Chondrocyte (in vitro differentiated cells): ENCODE measurements at regions not wholly inside any gene's neighbourhood (a gene's known extent, or its start where the extent isn't known, plus 50 kb on each side); places are given as distances from the start of the nearest gene placed in this dataset.

ENCODE experiments used
- DNase-seq: peaks from one replicate; pipeline ENCODE4 v3.0.0; 2021; ENCODE audit warnings: mixed read lengths, low spot score
- H3K27ac Mint-ChIP-seq: one replicate; pipeline ENCODE4 v1.8.0; 2021; ENCODE audit warnings: mild to moderate bottlenecking, moderate library complexity, mixed read lengths; ENCODE audit not compliant: unreplicated experiment
- H3K27me3 Mint-ChIP-seq: 2 replicates; pipeline ENCODE4 v1.8.0; 2021; ENCODE audit warnings: low read depth, mixed read lengths
- H3K36me3 Mint-ChIP-seq: 2 replicates; pipeline ENCODE4 v1.8.0; 2021; ENCODE audit warnings: low read depth, mixed read lengths
- H3K4me1 Mint-ChIP-seq: 2 replicates; pipeline ENCODE4 v1.8.0; 2021; ENCODE audit warnings: low read depth, mild to moderate bottlenecking, mixed read lengths
- H3K4me3 Mint-ChIP-seq: one replicate; pipeline ENCODE4 v1.8.0; 2021; ENCODE audit warnings: mild to moderate bottlenecking, moderate library complexity, mixed read lengths; ENCODE audit not compliant: unreplicated experiment
- H3K9me3 Mint-ChIP-seq: 2 replicates; pipeline ENCODE4 v1.8.0; 2021; ENCODE audit warnings: low read depth, mixed read lengths
- TF ChIP-seq, protein P1 (sequence below): fragments of 200-600 bp; sonication (generic); IDR thresholded peaks from 2 replicates; pipeline ENCODE4 v1.5.0; 2021; ENCODE audit warnings: antibody characterized with exemption, mild to moderate bottlenecking, moderate library complexity

DNA sequence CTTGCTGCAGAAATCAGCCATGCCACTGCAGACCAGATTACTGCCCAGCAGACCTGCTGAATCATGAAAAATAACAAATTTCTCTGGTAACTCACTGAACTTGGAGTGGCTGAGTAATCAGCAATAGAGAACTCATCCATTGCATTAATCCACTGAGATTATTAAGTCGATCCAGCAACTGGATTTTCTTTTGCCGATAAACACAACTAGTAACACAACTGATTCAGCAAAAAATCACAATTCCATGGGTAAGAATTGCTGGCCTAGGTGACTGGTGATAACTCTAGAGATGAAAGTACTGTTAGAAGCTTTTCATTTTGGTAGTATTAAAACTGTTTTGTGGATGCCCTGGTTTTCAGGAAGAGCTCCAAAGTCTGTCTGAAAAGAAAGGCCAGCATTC, 214.5 kb downstream of the ETV1 start:
- H3K36me3 Mint-ChIP-seq: no peaks in the 10 kb centered on the region
- no peak for DNase-seq
- no peak overlapping the region for H3K27ac Mint-ChIP-seq
- TF ChIP-seq, protein P1, sequence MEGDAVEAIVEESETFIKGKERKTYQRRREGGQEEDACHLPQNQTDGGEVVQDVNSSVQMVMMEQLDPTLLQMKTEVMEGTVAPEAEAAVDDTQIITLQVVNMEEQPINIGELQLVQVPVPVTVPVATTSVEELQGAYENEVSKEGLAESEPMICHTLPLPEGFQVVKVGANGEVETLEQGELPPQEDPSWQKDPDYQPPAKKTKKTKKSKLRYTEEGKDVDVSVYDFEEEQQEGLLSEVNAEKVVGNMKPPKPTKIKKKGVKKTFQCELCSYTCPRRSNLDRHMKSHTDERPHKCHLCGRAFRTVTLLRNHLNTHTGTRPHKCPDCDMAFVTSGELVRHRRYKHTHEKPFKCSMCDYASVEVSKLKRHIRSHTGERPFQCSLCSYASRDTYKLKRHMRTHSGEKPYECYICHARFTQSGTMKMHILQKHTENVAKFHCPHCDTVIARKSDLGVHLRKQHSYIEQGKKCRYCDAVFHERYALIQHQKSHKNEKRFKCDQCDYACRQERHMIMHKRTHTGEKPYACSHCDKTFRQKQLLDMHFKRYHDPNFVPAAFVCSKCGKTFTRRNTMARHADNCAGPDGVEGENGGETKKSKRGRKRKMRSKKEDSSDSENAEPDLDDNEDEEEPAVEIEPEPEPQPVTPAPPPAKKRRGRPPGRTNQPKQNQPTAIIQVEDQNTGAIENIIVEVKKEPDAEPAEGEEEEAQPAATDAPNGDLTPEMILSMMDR: no peak
- H3K9me3 Mint-ChIP-seq: no peaks in the 10 kb centered on the region
- no peaks in the 10 kb centered on the region for H3K27me3 Mint-ChIP-seq
- no peak overlapping the region for H3K4me3 Mint-ChIP-seq
- H3K4me1 Mint-ChIP-seq: peaks cover 4% of the 10 kb centered on the region

DNA sequence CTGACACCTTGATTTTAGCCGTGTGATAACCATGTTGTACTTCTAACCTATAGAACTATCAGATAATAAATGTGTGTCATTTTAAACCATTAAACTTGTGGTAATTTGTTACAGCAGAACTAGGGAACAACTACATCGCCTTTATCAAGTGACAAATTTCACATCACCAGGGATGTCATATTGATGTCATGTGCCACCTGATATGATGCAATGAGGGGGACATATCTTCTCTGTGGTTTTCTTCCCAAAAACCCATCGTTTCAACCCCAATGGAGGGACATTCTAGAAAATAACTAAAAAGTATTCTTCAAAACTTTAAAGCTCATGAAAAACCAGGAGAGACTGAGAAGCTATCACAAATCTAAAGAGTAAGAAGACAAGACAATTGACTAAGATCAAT, 212.2 kb downstream of the ETV1 start:
- H3K36me3 Mint-ChIP-seq: no peaks in the 10 kb centered on the region
- H3K27ac Mint-ChIP-seq: no peak overlapping the region
- no peak overlapping the region for H3K4me3 Mint-ChIP-seq
- H3K27me3 Mint-ChIP-seq: no peaks in the 10 kb centered on the region
- H3K9me3 Mint-ChIP-seq: no peaks in the 10 kb centered on the region
- peaks cover 4% of the 10 kb centered on the region for H3K4me1 Mint-ChIP-seq
- DNase-seq: no peak
- TF ChIP-seq, protein P1: no peak

DNA sequence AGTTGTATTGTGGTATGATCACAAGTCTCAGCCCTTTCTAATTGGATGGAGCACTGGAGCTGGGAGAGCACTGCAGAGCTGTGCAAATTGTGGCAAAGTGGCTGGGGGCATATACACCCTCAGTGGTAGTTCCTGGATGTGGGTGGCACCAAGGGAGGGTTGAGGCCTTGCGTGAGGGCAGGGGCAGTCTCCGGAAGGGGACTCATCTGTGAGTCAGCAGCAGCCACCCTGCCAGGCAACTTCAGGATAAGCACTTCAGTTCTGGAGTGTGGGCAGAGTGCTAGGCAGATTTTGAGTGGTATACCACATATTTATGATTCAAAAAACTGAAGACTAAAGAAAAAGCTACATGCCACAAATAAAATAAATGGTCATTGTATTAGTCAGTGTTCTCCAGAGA, 210.5 kb downstream of the ETV1 start:
- Mint-ChIP-seq H3K27ac (no peak overlapping the region), H3K27me3 (no peaks in the 10 kb centered on the region), H3K36me3 (no peaks in the 10 kb centered on the region), H3K9me3 (no peaks in the 10 kb centered on the region), H3K4me1 (peaks cover 4% of the 10 kb centered on the region), H3K4me3 (no peak overlapping the region)
- TF ChIP-seq, protein P1: no peak
- no peak for DNase-seq

DNA sequence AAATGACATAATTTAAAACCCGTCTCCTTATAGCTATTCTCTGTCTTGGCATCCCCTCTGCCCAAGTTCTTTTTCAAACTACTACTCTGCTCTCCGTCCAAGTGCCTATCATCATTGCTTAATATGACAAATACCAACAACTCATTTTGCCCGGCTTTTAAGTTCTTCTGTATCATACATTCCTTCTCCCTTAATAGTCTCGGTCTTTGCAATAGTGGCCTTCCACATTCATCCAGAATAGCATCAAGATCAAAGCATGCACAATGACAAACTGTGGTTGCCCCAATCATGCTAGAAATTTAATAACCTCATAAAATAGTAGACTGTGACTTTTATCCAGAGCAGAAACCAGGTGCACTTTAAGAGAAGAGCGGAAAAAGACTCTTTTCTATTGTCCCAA, 198.9 kb downstream of the ETV1 start:
- TF ChIP-seq, protein P1: no peak
- Mint-ChIP-seq H3K9me3 (no peaks in the 10 kb centered on the region), H3K4me1 (no peaks in the 10 kb centered on the region), H3K4me3 (no peak overlapping the region), H3K27me3 (no peaks in the 10 kb centered on the region), H3K27ac (no peak overlapping the region), H3K36me3 (no peaks in the 10 kb centered on the region)
- DNase-seq: no peak

DNA sequence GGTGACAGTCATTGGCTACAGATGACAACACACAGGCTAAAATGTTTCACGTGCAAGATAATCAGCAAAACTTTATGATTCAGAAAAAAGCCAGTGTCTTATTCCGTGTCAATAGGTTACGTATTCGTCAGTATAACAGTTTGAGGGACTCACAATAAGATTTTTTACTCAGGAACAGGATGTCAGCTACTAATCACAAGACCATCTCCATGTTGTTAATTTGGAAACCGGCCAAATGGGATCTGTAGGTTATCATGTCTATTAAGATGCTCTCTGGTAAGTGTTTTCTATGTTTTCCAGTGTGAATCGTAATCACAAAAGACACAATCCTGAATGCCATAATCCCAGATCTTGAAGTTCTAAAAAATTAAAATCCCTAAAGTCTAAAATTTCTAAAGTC, 197.3 kb downstream of the ETV1 start:
- DNase-seq: no peak
- Mint-ChIP-seq H3K9me3 (no peaks in the 10 kb centered on the region), H3K4me3 (no peak overlapping the region), H3K36me3 (no peaks in the 10 kb centered on the region), H3K27me3 (no peaks in the 10 kb centered on the region), H3K27ac (no peak overlapping the region), H3K4me1 (no peaks in the 10 kb centered on the region)
- TF ChIP-seq, protein P1: no peak
